ENCODE measurements at regions not wholly inside any gene's neighbourhood (a gene's known extent, or its start where the extent isn't known, plus 50 kb on each side); places are given as distances from the start of the nearest gene placed in this dataset.

DNA sequence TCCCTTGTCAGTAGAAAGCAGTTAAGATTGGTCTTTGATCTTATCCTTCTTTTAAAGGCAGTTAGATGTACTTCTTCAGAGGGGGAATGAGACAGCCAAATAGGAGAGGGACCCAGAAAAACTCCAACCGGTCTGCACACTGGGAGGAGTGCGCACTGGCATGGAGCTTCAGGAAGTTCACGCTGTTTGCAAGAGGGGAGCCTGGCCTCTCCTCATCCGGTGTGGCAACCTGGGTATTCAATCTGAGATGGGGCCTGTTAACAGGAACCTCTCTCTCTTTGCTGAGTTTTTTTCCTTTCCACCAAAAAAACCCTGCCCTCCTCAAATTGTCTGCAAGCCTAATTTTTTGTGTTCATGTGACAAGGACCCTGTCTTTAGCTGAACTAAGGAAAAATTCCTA lies 162.5 kb upstream of the OLIG3 start:
- TF ChIP-seq TEAD4 (IDR thresholded peaks at IDR 0.05; ENCODE audit: borderline replicate concordance, insufficient read depth) (no peak), RFX5 (IDR thresholded peaks at IDR 0.05; ENCODE audit: low read length) (no peak)
- TF ChIP-seq, protein P1, sequence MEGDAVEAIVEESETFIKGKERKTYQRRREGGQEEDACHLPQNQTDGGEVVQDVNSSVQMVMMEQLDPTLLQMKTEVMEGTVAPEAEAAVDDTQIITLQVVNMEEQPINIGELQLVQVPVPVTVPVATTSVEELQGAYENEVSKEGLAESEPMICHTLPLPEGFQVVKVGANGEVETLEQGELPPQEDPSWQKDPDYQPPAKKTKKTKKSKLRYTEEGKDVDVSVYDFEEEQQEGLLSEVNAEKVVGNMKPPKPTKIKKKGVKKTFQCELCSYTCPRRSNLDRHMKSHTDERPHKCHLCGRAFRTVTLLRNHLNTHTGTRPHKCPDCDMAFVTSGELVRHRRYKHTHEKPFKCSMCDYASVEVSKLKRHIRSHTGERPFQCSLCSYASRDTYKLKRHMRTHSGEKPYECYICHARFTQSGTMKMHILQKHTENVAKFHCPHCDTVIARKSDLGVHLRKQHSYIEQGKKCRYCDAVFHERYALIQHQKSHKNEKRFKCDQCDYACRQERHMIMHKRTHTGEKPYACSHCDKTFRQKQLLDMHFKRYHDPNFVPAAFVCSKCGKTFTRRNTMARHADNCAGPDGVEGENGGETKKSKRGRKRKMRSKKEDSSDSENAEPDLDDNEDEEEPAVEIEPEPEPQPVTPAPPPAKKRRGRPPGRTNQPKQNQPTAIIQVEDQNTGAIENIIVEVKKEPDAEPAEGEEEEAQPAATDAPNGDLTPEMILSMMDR (IDR thresholded peaks at IDR 0.05), result no peak

Measured in SK-N-SH (cell line).